Kidney capillary endothelial cell (primary cell): ENCODE measurements at regions not wholly inside any gene's neighbourhood (a gene's known extent, or its start where the extent isn't known, plus 50 kb on each side); places are given as distances from the start of the nearest gene placed in this dataset.
"Not testable (repeated sequence)": the region's sequence is repeated elsewhere in the genome, so short reads cannot be mapped to it uniquely, and the experiment has no call there.

ENCODE experiments used
- DNase-seq: peaks from one replicate; pipeline ENCODE4 v3.0.0-alpha.2; 2018; ENCODE audit warnings: low spot score

DNA sequence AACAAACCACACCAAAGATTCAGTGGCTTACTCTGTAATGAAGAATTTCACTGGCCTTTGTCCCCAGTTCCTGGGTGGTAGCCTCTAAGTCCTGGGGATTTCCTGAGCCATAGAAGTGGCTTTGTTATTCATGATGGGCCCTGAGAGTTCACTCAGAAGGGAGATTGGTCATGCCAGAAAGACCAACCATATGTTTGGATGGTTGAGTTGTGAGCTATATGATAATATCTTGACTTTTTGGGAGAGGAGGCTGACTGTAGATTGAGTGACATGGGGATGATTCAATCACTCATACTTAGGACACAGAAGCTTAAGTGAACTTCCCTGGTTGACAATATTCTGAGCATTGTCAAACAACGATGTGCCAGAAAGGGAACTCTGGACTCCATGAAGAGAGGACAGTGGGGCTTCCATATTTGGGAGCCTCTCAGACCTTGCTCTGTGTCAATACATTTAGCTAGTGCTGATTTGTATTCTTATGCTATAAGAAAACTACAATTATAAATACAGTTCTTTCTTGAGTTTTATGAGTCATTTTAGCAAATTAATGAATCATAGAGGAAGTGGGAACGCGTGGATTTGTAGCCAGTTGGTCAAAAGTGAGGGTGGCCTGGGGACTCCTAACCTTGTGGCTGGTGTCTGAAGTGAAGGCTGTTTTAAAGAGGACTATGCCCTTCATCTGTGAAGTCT, 392.0 kb downstream of the GBA3 start:
- DNase-seq: no peak

DNA sequence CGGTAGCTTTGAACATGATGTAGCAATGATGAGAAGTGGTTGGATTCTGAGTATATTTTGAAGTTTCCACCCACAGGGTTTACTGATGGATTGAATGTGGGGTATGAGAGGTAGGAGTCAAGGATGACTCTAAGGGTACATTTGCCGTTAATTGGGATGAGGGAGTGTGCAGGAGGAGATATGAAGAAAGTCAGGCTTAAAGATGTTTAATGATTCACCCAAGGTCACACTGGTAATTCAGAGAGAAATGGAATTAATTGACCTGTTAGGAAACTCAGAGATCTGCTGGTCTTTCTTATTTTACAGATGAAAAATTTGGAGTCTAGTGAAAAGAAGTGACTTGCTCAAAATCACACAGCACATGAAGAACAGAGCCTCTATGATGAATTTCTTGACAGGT, 390.7 kb downstream of the GBA3 start:
- DNase-seq: no peak

DNA sequence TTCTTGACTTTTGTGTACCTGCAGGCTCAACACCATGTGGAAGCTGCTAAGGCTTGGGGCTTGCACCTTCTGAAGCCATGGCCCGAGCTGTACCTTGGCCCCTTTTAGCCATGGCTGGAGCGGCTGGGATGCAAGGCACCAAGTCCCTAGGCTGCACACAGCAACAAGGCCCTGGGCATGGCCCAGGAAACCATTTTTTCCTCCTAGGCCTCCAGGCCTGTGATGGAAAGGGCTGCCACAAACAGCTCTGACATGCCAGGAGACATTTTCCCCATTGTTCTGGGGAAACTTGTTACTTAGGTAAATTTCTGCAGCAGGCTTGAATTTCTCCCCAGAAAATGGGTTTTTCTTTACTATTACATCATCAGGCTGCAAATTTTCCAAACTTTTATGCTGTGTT, 387.4 kb downstream of the GBA3 start:
- DNase-seq: not testable (repeated sequence)

DNA sequence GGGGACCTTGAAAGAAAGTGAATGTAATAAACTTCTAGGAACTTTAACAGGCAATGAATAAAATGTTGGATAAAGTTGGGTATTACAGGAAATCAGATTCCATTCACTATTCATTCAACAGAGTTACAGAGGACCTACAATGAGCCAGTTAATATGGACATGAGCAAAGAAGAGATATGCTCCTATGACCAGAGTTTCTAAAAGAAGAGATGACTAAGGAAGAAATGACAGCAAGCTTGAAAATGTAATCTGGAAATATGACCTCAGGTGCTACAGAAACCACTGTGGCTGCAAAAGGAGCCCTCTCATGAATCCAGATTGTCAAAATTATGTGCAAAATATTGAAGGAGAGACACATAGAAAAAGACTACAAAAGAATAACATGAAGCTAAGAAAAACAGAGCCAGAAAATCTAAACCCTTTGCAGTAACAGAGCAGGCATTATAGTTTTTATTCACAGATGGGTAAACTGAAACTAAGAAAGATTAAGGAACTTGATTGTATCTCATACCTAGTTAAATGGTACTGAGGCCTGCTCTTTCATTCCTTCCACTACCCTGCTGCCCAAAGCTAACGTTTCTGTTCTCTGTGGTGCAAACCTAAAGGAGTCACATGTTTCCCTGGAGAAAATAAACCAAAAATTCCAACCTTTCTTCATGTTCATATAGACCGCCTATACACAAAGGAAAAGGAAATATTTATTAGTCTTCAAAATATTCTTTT, 378.3 kb downstream of the GBA3 start:
- DNase-seq: no peak

- DNase-seq: no peak
Measured at GRCh38 chr4:23068756-23069155, 376.0 kb downstream of the GBA3 start.

DNA sequence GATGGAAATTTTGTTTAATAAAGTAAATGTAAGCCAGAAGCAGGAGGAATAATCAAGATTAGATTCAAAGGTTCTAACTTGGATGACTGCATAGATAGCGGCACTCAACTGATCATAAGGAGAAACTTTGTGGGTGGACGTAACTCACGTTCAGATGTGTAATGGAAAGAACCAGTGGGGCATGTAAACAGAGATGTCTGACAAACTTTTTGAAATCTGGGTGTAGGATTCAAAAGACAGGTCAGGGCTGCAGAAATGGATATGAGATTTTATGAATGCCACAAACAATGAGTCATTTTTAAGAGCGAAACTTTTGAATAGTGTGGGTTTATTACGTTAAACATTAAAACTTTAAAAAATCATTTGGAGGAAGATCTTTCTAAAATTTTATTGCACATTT, 375.6 kb downstream of the GBA3 start:
- no peak for DNase-seq

- DNase-seq: no peak
Measured at GRCh38 chr4:23062188-23062587, 369.5 kb downstream of the GBA3 start.

- DNase-seq: no peak
Measured at GRCh38 chr4:23061431-23061830, 368.7 kb downstream of the GBA3 start.

DNA sequence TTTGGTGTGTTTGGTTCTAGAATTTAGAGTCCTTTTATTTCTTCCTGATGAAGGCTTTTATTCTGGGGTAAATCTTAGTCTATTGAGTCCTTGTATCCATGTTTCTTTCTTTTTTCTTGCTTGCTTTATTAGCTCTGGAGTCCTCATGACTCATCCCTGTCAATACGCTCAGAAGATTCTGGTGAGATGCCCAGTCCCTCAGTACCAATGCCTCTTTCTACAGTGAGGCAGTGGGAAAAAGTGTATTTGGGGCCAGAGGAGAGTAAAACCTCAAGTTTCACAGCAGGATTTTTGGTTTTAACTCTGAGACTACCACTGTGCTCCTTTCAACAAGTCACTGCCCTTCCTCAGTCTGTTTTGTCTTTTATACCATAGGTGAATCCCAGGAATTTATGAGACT, 368.0 kb downstream of the GBA3 start:
- DNase-seq: no peak

- DNase-seq: no peak
Measured at GRCh38 chr4:23058165-23058776, 365.5 kb downstream of the GBA3 start.

GRCh38 chr4:23041501-23041900, 348.8 kb downstream of the GBA3 start:
- DNase-seq: no peak

DNA sequence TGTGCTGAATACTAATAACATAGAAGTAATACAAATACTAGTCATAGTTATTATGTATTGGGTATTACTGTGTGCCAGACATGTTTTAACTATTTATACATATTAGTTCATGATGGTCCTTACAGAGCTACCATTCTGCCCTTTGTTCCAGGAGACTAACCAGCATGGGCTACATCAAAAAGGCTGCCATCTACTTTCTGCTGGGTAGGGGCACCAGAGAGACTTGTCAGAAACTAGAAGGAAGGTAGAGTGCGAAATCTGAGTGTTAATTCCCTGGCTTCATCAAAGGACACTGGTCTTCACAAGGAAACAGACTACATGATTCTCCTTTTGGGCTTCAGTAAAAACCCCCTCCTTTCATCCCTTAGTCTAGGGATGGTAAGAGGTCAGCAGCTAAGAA, 347.8 kb downstream of the GBA3 start:
- no peak for DNase-seq

GRCh38 chr4:23039818-23040217, 347.1 kb downstream of the GBA3 start:
- no peak for DNase-seq

GRCh38 chr4:23038626-23039491, 346.1 kb downstream of the GBA3 start:
- DNase-seq: no peak

- DNase-seq: no peak
Measured at GRCh38 chr4:23036921-23037495, 344.3 kb downstream of the GBA3 start.

GRCh38 chr4:23036503-23036902, 343.8 kb downstream of the GBA3 start:
- DNase-seq: no peak

DNA sequence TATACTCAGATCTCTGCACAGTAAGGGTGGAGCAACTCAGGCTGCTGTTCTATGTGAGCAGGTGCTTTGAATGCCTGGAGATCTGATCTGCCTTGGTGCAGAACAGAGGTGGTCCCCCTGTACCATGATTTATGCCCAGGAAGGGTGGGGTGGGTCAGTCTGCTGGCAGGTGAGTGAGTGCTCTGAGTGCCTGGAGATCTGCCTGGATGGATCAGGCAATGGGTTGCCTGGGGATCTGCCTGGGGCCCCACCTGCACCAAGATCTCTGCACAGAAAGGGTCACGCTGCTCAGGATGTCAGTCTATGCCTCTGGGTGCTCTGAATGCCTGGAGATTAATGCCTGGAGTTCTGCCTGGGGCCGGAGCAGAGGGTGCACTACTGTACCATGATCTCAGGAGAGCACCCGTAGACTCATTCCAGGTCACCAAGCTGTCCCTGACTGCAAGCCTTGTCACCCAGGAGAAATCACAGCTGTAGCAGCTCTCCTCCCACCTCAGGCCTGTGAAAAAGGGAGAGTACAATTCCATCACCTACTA, 342.9 kb downstream of the GBA3 start:
- DNase-seq: no peak

DNA sequence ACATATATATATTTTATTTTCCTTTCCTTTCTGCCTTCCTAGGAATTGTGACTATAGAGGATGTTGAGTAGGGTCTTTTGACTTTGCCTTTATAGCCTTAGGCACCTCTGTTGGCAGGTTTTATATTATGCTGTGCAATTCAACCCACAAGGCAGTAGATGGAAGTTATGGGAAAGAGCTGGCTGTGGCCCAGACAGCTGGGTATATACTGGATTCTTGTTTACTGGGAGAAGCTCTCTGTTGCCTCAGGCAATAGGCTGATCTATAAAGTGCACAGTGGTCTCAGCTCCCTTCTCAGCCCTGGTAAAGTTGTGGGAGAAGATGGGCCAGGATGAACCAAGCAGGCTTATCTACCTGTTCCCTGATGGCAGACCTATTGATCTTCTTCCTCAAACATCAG, 342.0 kb downstream of the GBA3 start:
- no peak for DNase-seq

DNA sequence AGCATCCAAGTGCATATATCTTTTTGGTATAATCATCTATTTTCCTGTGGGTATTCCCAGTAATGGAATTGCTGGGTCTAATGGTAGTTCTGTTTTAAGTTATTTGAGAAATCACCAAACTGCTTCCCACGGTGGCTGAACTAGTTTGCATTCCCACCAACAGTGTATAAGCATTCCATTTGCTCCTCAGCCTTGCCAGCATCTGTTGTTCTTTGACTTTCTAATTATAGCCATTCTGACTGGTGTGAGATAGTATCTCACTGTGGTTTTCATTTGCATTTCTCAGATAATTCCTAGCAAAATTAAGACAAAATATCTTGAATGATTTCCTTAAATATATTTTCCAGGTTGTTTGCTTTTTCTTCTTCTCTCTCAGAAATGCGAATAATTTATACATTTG, 341.1 kb downstream of the GBA3 start:
- DNase-seq: no peak

DNA sequence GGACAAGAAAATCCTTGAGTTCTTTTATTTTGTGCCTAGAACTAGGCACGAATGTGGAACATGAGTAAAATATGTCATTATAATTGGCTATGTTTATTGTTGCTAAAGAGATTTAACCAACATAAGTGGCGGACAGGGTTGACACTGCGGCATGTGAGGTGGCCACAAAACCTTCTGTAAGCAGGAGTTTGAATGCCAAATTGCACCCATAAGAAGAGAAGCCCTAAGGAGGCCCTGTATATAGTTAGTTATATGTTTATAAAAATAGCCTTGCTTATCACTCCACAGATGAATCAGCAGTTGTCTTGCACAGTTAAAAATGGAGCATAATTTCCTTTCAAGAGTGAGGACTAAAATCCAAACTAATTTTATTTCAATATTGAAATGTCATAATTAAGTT, 336.1 kb downstream of the GBA3 start:
- DNase-seq: no peak

GRCh38 chr4:23023666-23024065, 330.9 kb downstream of the GBA3 start:
- DNase-seq: no peak

- no peak for DNase-seq
Measured at GRCh38 chr4:23023121-23023520, 330.4 kb downstream of the GBA3 start.
